SHP77 treated with DMSO at 0.1 percent for 48 hours (cell line): ENCODE measurements at regions not wholly inside any gene's neighbourhood (a gene's known extent, or its start where the extent isn't known, plus 50 kb on each side); places are given as distances from the start of the nearest gene placed in this dataset.

ENCODE experiments used
- DNase-seq: peaks from one replicate; lab custom pipeline; 2025; lab: John Stamatoyannopoulos, UW

GRCh38 chr12:105805730-105806399 lies 332.9 kb downstream of the NUAK1 start:
- no peak for DNase-seq

GRCh38 chr12:105806400-105806770 lies 332.4 kb downstream of the NUAK1 start:
- DNase-seq = no peak

GRCh38 chr12:105812366-105812765 lies 326.4 kb downstream of the NUAK1 start:
- DNase-seq = no peak

GRCh38 chr12:105813201-105813600 lies 325.6 kb downstream of the NUAK1 start:
- no peak for DNase-seq

GRCh38 chr12:105814283-105814682 lies 324.5 kb downstream of the NUAK1 start:
- peak; percentile 96 for DNase-seq

GRCh38 chr12:105819549-105819948 lies 319.2 kb downstream of the NUAK1 start:
- DNase-seq = no peak

- no peak for DNase-seq
Observed at GRCh38 chr12:105820429-105821125, 318.2 kb downstream of the NUAK1 start.

- no peak for DNase-seq
Observed at GRCh38 chr12:105822131-105823105, 316.3 kb downstream of the NUAK1 start.

GRCh38 chr12:105823810-105824209 lies 314.9 kb downstream of the NUAK1 start:
- DNase-seq = no peak

- DNase-seq = no peak
Observed at GRCh38 chr12:105825141-105825540, 313.6 kb downstream of the NUAK1 start.

GRCh38 chr12:105831372-105831771 lies 307.4 kb downstream of the NUAK1 start:
- no peak for DNase-seq

GRCh38 chr12:105832021-105832420 lies 306.7 kb downstream of the NUAK1 start:
- DNase-seq = no peak

- DNase-seq = no peak
Observed at GRCh38 chr12:105832806-105833205, 305.9 kb downstream of the NUAK1 start.

- no peak for DNase-seq
Observed at GRCh38 chr12:105834496-105834895, 304.3 kb downstream of the NUAK1 start.

- no peak for DNase-seq
Observed at GRCh38 chr12:105835580-105836241, 303.0 kb downstream of the NUAK1 start.

GRCh38 chr12:105836242-105836622 lies 302.5 kb downstream of the NUAK1 start:
- no peak for DNase-seq

- DNase-seq = no peak
Observed at GRCh38 chr12:105839629-105840127, 299.1 kb downstream of the NUAK1 start.

- no peak for DNase-seq
Observed at GRCh38 chr12:105840384-105840783, 298.4 kb downstream of the NUAK1 start.

- DNase-seq = no peak
Observed at GRCh38 chr12:105841840-105842239, 296.9 kb downstream of the NUAK1 start.

GRCh38 chr12:105843561-105843960 lies 295.2 kb downstream of the NUAK1 start:
- no peak for DNase-seq

GRCh38 chr12:105843986-105844760 lies 294.6 kb downstream of the NUAK1 start:
- DNase-seq = no peak
